ENCODE measurements at regions not wholly inside any gene's neighbourhood (a gene's known extent, or its start where the extent isn't known, plus 50 kb on each side); places are given as distances from the start of the nearest gene placed in this dataset.
A peak's percentile ranks its signal among the peaks of the same experiment; 100 is the strongest.

DNA sequence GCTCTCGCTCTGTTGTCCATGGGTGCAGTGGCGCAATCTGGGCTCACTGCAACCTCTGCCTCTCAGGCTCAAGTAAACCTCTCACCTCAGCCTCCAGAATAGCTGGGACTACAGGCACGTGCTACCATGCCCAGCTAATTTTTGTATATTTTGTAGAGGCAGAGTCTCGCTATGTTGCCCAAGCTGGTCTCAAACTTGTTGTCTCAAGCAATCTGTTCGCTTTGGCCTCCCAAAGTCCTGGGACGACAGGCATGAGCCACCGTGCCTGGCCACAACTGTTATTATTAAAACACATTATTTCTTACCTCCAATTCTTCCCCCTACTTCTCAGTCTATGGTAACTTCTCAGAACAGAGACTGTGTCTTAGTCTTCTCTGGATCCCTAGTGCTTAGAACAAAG lies 143.3 kb downstream of the DICER1 start:
- Histone ChIP-seq H3K9ac (ENCODE audit: low read depth, low read length) (no peak overlapping the region), H3K27me3 (ENCODE audit: insufficient read depth, low read length) (0 out of 2 replicates have a peak, but pooled peaks cover 7% of the 10 kb centered on the region), H3K4me1 (ENCODE audit: insufficient read depth, low read length) (no peaks in the 10 kb centered on the region), H3K4me3 (ENCODE audit: low read length) (no peak overlapping the region), H3K9me3 (ENCODE audit: insufficient read depth, low read depth, low read length) (no peaks in the 10 kb centered on the region), H3K36me3 (ENCODE audit: insufficient read depth, low read depth, low read length) (no peaks in the 10 kb centered on the region), H3K27ac (ENCODE audit: low read length) (no peak overlapping the region)

GRCh38 chr14:95011445-95012006 lies 145.8 kb downstream of the DICER1 start:
- H3K27ac ChIP-seq (ENCODE audit: low read length): no peak overlapping the region
- no peaks in the 10 kb centered on the region for H3K4me1 ChIP-seq (ENCODE audit: insufficient read depth, low read length)
- H3K36me3 ChIP-seq (ENCODE audit: insufficient read depth, low read depth, low read length): no peaks in the 10 kb centered on the region
- H3K4me3 ChIP-seq (ENCODE audit: low read length): no peak overlapping the region
- H3K9ac ChIP-seq (ENCODE audit: low read depth, low read length): no peak overlapping the region
- H3K27me3 ChIP-seq (ENCODE audit: insufficient read depth, low read length): 0 out of 2 replicates have a peak, but pooled peaks cover 7% of the 10 kb centered on the region
- H3K9me3 ChIP-seq (ENCODE audit: insufficient read depth, low read depth, low read length): no peaks in the 10 kb centered on the region

GRCh38 chr14:95008445-95009217 lies 148.7 kb downstream of the DICER1 start:
- Histone ChIP-seq H3K4me3 (ENCODE audit: low read length) (no peak overlapping the region), H3K9ac (ENCODE audit: low read depth, low read length) (no peak overlapping the region), H3K4me1 (ENCODE audit: insufficient read depth, low read length) (no peaks in the 10 kb centered on the region), H3K27me3 (ENCODE audit: insufficient read depth, low read length) (0 out of 2 replicates have a peak, but pooled peaks cover 7% of the 10 kb centered on the region), H3K36me3 (ENCODE audit: insufficient read depth, low read depth, low read length) (no peaks in the 10 kb centered on the region), H3K27ac (ENCODE audit: low read length) (no peak overlapping the region), H3K9me3 (ENCODE audit: insufficient read depth, low read depth, low read length) (no peaks in the 10 kb centered on the region)

GRCh38 chr14:95007921-95008320 lies 149.4 kb downstream of the DICER1 start:
- Histone ChIP-seq H3K9me3 (ENCODE audit: insufficient read depth, low read depth, low read length) (no peaks in the 10 kb centered on the region), H3K4me3 (ENCODE audit: low read length) (no peak overlapping the region), H3K4me1 (ENCODE audit: insufficient read depth, low read length) (no peaks in the 10 kb centered on the region), H3K27me3 (ENCODE audit: insufficient read depth, low read length) (0 out of 2 replicates have a peak, but pooled peaks cover 7% of the 10 kb centered on the region), H3K9ac (ENCODE audit: low read depth, low read length) (no peak overlapping the region), H3K36me3 (ENCODE audit: insufficient read depth, low read depth, low read length) (no peaks in the 10 kb centered on the region), H3K27ac (ENCODE audit: low read length) (no peak overlapping the region)

DNA sequence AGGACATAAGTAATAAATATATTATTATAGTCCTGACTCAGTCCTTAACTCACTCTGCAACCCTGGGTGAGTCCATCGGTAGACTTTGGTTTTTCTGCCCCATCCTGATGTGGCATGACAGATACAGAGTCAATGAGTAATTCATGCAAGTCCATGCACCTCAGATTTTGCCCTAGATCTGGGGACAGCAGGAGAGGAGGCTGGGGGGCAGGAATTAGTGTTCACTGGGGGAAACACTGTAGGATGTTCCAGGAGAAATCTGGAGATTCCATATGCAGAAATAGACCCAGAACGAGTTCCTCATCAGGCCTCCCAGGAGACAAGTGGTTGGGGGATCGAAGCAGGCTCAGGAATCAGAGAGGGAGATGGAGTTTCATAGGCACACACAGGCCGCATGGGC lies 150.8 kb downstream of the DICER1 start:
- Histone ChIP-seq H3K9ac (ENCODE audit: low read depth, low read length) (no peak overlapping the region), H3K36me3 (ENCODE audit: insufficient read depth, low read depth, low read length) (no peaks in the 10 kb centered on the region), H3K4me1 (ENCODE audit: insufficient read depth, low read length) (no peaks in the 10 kb centered on the region), H3K27me3 (ENCODE audit: insufficient read depth, low read length) (0 out of 2 replicates have a peak, but pooled peaks cover 7% of the 10 kb centered on the region), H3K4me3 (ENCODE audit: low read length) (no peak overlapping the region), H3K9me3 (ENCODE audit: insufficient read depth, low read depth, low read length) (no peaks in the 10 kb centered on the region), H3K27ac (ENCODE audit: low read length) (no peak overlapping the region)

GRCh38 chr14:95006051-95006450 lies 151.3 kb downstream of the DICER1 start:
- no peaks in the 10 kb centered on the region for H3K4me1 ChIP-seq (ENCODE audit: insufficient read depth, low read length)
- H3K36me3 ChIP-seq (ENCODE audit: insufficient read depth, low read depth, low read length): no peaks in the 10 kb centered on the region
- no peak overlapping the region for H3K27ac ChIP-seq (ENCODE audit: low read length)
- H3K9me3 ChIP-seq (ENCODE audit: insufficient read depth, low read depth, low read length): no peaks in the 10 kb centered on the region
- no peak overlapping the region for H3K9ac ChIP-seq (ENCODE audit: low read depth, low read length)
- H3K27me3 ChIP-seq (ENCODE audit: insufficient read depth, low read length): 0 out of 2 replicates have a peak, but pooled peaks cover 5% of the 10 kb centered on the region
- H3K4me3 ChIP-seq (ENCODE audit: low read length): no peak overlapping the region

DNA sequence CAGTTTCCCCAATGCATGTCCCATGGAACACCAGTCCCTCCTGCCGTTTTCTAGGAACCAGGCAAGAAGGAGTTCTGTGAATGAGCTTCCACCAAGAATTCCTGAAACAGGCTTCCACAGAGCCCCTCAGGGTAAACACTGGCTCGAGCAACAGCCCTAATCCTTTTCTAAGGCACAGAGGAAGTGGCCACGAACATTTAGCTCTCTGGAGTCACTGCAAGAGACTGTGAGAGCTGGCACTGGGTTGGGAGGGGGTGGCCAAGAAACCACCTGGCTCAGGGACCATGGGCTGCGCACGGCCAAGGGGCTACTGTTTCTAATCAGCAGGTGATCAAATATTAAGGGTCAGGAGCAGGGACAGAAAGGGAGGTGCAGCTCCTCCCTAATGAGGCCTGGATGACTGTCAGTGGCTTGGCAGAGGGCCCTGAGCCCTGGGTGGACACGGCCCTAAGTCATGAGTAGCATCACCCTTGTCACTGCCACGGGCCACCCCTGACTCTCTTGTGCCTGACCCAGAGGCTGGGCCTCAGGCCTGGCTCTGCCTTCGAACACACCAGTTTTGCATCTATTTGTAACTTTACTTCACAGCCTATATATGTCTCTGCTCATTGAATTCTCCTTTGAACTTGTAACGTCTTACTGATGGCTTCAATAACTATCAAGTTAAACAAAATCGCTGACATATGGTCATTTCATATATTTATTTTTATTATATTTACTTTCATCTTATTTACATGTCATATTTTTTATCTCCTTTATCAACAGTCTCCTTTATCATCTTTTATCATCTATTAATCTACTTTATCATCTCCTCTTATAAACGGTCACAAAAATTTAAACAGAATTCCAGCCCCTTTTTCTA lies 154.0 kb downstream of the DICER1 start:
- no peaks in the 10 kb centered on the region for H3K36me3 ChIP-seq (ENCODE audit: insufficient read depth, low read depth, low read length)
- H3K27ac ChIP-seq (ENCODE audit: low read length): no peak overlapping the region
- H3K4me1 ChIP-seq (ENCODE audit: insufficient read depth, low read length): peaks cover 2% of the 10 kb centered on the region; the same call in 1 of the 2 replicates
- H3K27me3 ChIP-seq (ENCODE audit: insufficient read depth, low read length): no peaks in the 10 kb centered on the region
- H3K9me3 ChIP-seq (ENCODE audit: insufficient read depth, low read depth, low read length): no peaks in the 10 kb centered on the region
- H3K9ac ChIP-seq (ENCODE audit: low read depth, low read length): no peak overlapping the region
- H3K4me3 ChIP-seq (ENCODE audit: low read length): no peak overlapping the region

- Histone ChIP-seq H3K9me3 (ENCODE audit: insufficient read depth, low read depth, low read length) (no peaks in the 10 kb centered on the region), H3K4me1 (ENCODE audit: insufficient read depth, low read length) (peaks cover 5% of the 10 kb centered on the region; the same call in 1 of the 2 replicates), H3K27ac (ENCODE audit: low read length) (no peak overlapping the region), H3K9ac (ENCODE audit: low read depth, low read length) (no peak overlapping the region), H3K27me3 (ENCODE audit: insufficient read depth, low read length) (no peaks in the 10 kb centered on the region), H3K36me3 (ENCODE audit: insufficient read depth, low read depth, low read length) (no peaks in the 10 kb centered on the region), H3K4me3 (ENCODE audit: low read length) (peak overlapping the region; percentile 9; the same call in 1 of the 2 replicates)
Observed at GRCh38 chr14:94998685-94999084, 158.6 kb downstream of the DICER1 start.

GRCh38 chr14:94998110-94998509 lies 159.2 kb downstream of the DICER1 start:
- no peak overlapping the region for H3K9ac ChIP-seq (ENCODE audit: low read depth, low read length)

DNA sequence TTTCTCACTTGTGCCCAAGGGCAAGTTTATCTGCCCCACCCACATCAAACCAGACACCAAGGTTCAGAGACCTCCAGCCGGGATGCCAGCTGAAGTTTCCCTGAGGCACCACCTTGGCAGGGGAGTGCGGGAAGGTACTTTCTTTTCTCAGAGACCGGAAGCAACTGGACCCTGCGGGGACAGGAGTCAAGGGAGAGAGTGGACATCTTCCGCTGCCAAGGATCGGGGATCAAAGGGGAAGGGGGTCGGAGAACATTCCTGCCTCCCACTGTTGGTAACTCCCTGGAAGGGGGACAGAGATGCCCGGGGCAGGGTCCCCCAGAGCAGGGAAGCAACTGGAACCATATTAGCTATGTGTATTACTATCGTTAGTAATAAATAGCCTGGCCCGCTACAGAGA lies 161.8 kb downstream of the DICER1 start:
- Histone ChIP-seq H3K4me3 (ENCODE audit: low read length) (no peak overlapping the region), H3K27me3 (ENCODE audit: insufficient read depth, low read length) (no peaks in the 10 kb centered on the region), H3K4me1 (ENCODE audit: insufficient read depth, low read length) (peaks cover 5% of the 10 kb centered on the region; the same call in 1 of the 2 replicates), H3K27ac (ENCODE audit: low read length) (no peak overlapping the region), H3K9ac (ENCODE audit: low read depth, low read length) (no peak overlapping the region), H3K9me3 (ENCODE audit: insufficient read depth, low read depth, low read length) (no peaks in the 10 kb centered on the region), H3K36me3 (ENCODE audit: insufficient read depth, low read depth, low read length) (no peaks in the 10 kb centered on the region)

More at GRCh38 chr14:94998110-94998509, 159.2 kb downstream of the DICER1 start:
- Histone ChIP-seq H3K9me3 (ENCODE audit: insufficient read depth, low read depth, low read length) (no peaks in the 10 kb centered on the region), H3K4me1 (ENCODE audit: insufficient read depth, low read length) (peaks cover 5% of the 10 kb centered on the region; the same call in 1 of the 2 replicates), H3K27ac (ENCODE audit: low read length) (no peak overlapping the region), H3K27me3 (ENCODE audit: insufficient read depth, low read length) (no peaks in the 10 kb centered on the region), H3K4me3 (ENCODE audit: low read length) (no peak overlapping the region), H3K36me3 (ENCODE audit: insufficient read depth, low read depth, low read length) (no peaks in the 10 kb centered on the region)

GRCh38 chr14:94994245-94994644 lies 163.1 kb downstream of the DICER1 start:
- H3K27ac ChIP-seq (ENCODE audit: low read length): no peak overlapping the region
- no peaks in the 10 kb centered on the region for H3K36me3 ChIP-seq (ENCODE audit: insufficient read depth, low read depth, low read length)
- no peaks in the 10 kb centered on the region for H3K9me3 ChIP-seq (ENCODE audit: insufficient read depth, low read depth, low read length)
- H3K4me3 ChIP-seq (ENCODE audit: low read length): no peak overlapping the region
- H3K27me3 ChIP-seq (ENCODE audit: insufficient read depth, low read length): no peaks in the 10 kb centered on the region
- H3K4me1 ChIP-seq (ENCODE audit: insufficient read depth, low read length): peaks cover 5% of the 10 kb centered on the region; the same call in 1 of the 2 replicates
- no peak overlapping the region for H3K9ac ChIP-seq (ENCODE audit: low read depth, low read length)

All from iPS-20b (cell line).